GM18909 (cell line): ENCODE measurements at regions not wholly inside any gene's neighbourhood (a gene's known extent, or its start where the extent isn't known, plus 50 kb on each side); places are given as distances from the start of the nearest gene placed in this dataset.

ENCODE experiments used
- ATAC-seq: cut with Tn5 transposase; IDR thresholded peaks from one replicate; pipeline ENCODE4 v1.9.1; 2021; ENCODE audit warnings: mild to moderate bottlenecking; ENCODE audit not compliant: unreplicated experiment, poor library complexity

- ATAC-seq = no peak
Observed at GRCh38 chr10:107440741-107441140, 276.2 kb upstream of the SORCS1 start.

GRCh38 chr10:107437921-107438320 is 273.4 kb upstream of the SORCS1 start:
- no peak for ATAC-seq

GRCh38 chr10:107436568-107436967 is 272.1 kb upstream of the SORCS1 start:
- ATAC-seq = no peak

- ATAC-seq = no peak
Observed at GRCh38 chr10:107434854-107435253, 270.3 kb upstream of the SORCS1 start.

GRCh38 chr10:107434201-107434600 is 269.7 kb upstream of the SORCS1 start:
- no peak for ATAC-seq

GRCh38 chr10:107433605-107434004 is 269.1 kb upstream of the SORCS1 start:
- ATAC-seq = no peak

GRCh38 chr10:107430446-107430845 is 265.9 kb upstream of the SORCS1 start:
- ATAC-seq = no peak

- ATAC-seq = no peak
Observed at GRCh38 chr10:107427016-107427415, 262.5 kb upstream of the SORCS1 start.

GRCh38 chr10:107425931-107426553 is 261.5 kb upstream of the SORCS1 start:
- peak; percentile 59 for ATAC-seq

GRCh38 chr10:107424628-107425027 is 260.1 kb upstream of the SORCS1 start:
- no peak for ATAC-seq

GRCh38 chr10:107423903-107424302 is 259.4 kb upstream of the SORCS1 start:
- peak; percentile 47 for ATAC-seq

- no peak for ATAC-seq
Observed at GRCh38 chr10:107422681-107423080, 258.2 kb upstream of the SORCS1 start.

- no peak for ATAC-seq
Observed at GRCh38 chr10:107420196-107420595, 255.7 kb upstream of the SORCS1 start.

- no peak for ATAC-seq
Observed at GRCh38 chr10:107418085-107418806, 253.7 kb upstream of the SORCS1 start.

- ATAC-seq = no peak
Observed at GRCh38 chr10:107417446-107417845, 252.9 kb upstream of the SORCS1 start.

GRCh38 chr10:107415446-107415845 is 250.9 kb upstream of the SORCS1 start:
- ATAC-seq = no peak

GRCh38 chr10:107413971-107414370 is 249.5 kb upstream of the SORCS1 start:
- ATAC-seq = no peak

GRCh38 chr10:107409522-107409921 is 245.0 kb upstream of the SORCS1 start:
- ATAC-seq = peak; percentile 59

- ATAC-seq = no peak
Observed at GRCh38 chr10:107398115-107398514, 233.6 kb upstream of the SORCS1 start.

GRCh38 chr10:107391901-107392300 is 227.4 kb upstream of the SORCS1 start:
- no peak for ATAC-seq

GRCh38 chr10:107390563-107390962 is 226.1 kb upstream of the SORCS1 start:
- no peak for ATAC-seq

GRCh38 chr10:107383357-107383756 is 218.9 kb upstream of the SORCS1 start:
- ATAC-seq = no peak
